A549 (cell line): ENCODE measurements at regions not wholly inside any gene's neighbourhood (a gene's known extent, or its start where the extent isn't known, plus 50 kb on each side); places are given as distances from the start of the nearest gene placed in this dataset.

Experiments used
- ATAC-seq, 2 experiments: fragments of 200-7000 bp in 1 of 2; fragments of >200 bp in 1 of 2; cut with Nextera tagmentation in 1 of 2; cut with Tn5 transposase in 1 of 2; 3 replicates each; pipeline versions ENCODE4 v1.8.0 to v1.9.1; 2018 to 2020; ENCODE audit warnings: mild to moderate bottlenecking in 1 of 2, moderate library complexity in 1 of 2
- CTCF ChIA-PET: fragments of 300-600 bp; sonication (Branson Sonifier 250); formaldehyde crosslinking; extraction: SDS; loops from one replicate; lab custom pipeline; 2021; ENCODE audit warnings: antibody characterized with exemption, inconsistent platforms; lab: Yijun Ruan, JAX
- POLR2A ChIA-PET: fragments of 350-600 bp; formaldehyde crosslinking; extraction: SDS; loops from one replicate; lab custom pipeline; 2021; ENCODE audit warnings: antibody characterized with exemption, inconsistent platforms; lab: Yijun Ruan, JAX
- DNase-seq, 2 experiments: peaks; one replicate each; pipeline versions ENCODE4 v3.0.0 to v3.0.0-alpha.2; 2011 to 2016; ENCODE audit warnings: low read depth in 1 of 2, low spot score in 1 of 2
- FAIRE-seq: peaks from 2 replicates; lab custom pipeline; 2011; peaks lifted over from hg19 to GRCh38; lab: Jason Lieb, UNC
- H3K27ac ChIP-seq, 2 experiments: fragments of >200 bp; sonication (Bioruptor Twin); formaldehyde crosslinking; 3 replicates each; pipeline ENCODE4 v1.5.1; 2016 to 2017
- H3K4me1 ChIP-seq: fragments of >200 bp; sonication (Bioruptor Twin); formaldehyde crosslinking; 3 replicates; pipeline ENCODE4 v1.6.1; 2016
- H3K4me2 ChIP-seq: fragments of >200 bp; sonication (Bioruptor Twin); formaldehyde crosslinking; 3 replicates; pipeline ENCODE4 v1.6.1; 2016
- H3K4me3 ChIP-seq: fragments of >200 bp; sonication (Bioruptor Twin); formaldehyde crosslinking; 3 replicates; pipeline ENCODE4 v1.5.1; 2016
- H3K9me3 ChIP-seq: fragments of >200 bp; sonication (Bioruptor Twin); formaldehyde crosslinking; 3 replicates; pipeline ENCODE4 v1.6.1; 2016
- BHLHE40 ChIP-seq: IDR thresholded peaks from 2 replicates; pipeline ENCODE4 v1.6.1; 2012; ENCODE audit warnings: low read depth, low read length, inconsistent platforms
- CBX8 ChIP-seq: fragments of 200-600 bp; sonication (generic); IDR thresholded peaks from 2 replicates; pipeline ENCODE4 v1.6.1; 2016
- CHD2 ChIP-seq: fragments of 150-350 bp; IDR thresholded peaks from 2 replicates; pipeline ENCODE4 v1.6.1; 2014; ENCODE audit warnings: low read length; ENCODE audit not compliant: partially characterized antibody
- EP300 ChIP-seq, 2 experiments: fragments of >200 bp; sonication (Bioruptor Twin); formaldehyde crosslinking; IDR thresholded peaks; 2 replicates in 1 of 2; 3 replicates in 1 of 2; pipeline ENCODE4 v1.6.1; 2016 to 2017
- ESRRA ChIP-seq: fragments of 150-350 bp; IDR thresholded peaks from 2 replicates; pipeline ENCODE4 v1.6.1; 2014; ENCODE audit warnings: mild to moderate bottlenecking, low read length, borderline replicate concordance
- GATA3 ChIP-seq: IDR thresholded peaks from 2 replicates; pipeline ENCODE4 v1.6.1; 2012; ENCODE audit warnings: borderline replicate concordance
- HOXB13 ChIP-seq: fragments of 250-450 bp; sonication (Bioruptor Pico); IDR thresholded peaks from 2 replicates; pipeline ENCODE4 v1.5.0; 2020; ENCODE audit warnings: low read depth, mild to moderate bottlenecking, moderate library complexity
- JUN ChIP-seq, 2 experiments: fragments of >200 bp; sonication (Bioruptor Twin); formaldehyde crosslinking; IDR thresholded peaks; 2 replicates in 1 of 2; 3 replicates in 1 of 2; pipeline ENCODE4 v1.6.1; 2016 to 2017
- MAZ ChIP-seq: fragments of 150-350 bp; IDR thresholded peaks from 2 replicates; pipeline ENCODE4 v1.6.1; 2014; ENCODE audit warnings: antibody characterized with exemption, low read depth, low read length, borderline replicate concordance
- NPAS2 ChIP-seq: fragments of 250-450 bp; sonication (Bioruptor Pico); IDR thresholded peaks from 2 replicates; pipeline ENCODE4 v1.8.0; 2022; ENCODE audit warnings: mild to moderate bottlenecking, moderate library complexity, borderline replicate concordance
- POLR2A ChIP-seq: IDR thresholded peaks from 2 replicates; pipeline ENCODE4 v1.6.1; 2012; ENCODE audit warnings: mild to moderate bottlenecking, low read length
- RAD21 ChIP-seq, 2 experiments: fragments of >200 bp in 1 of 2; sonication (Bioruptor Twin) in 1 of 2; formaldehyde crosslinking in 1 of 2; IDR thresholded peaks in 1 of 2; conservative IDR thresholded peaks in 1 of 2; 2 replicates in 1 of 2; 3 replicates in 1 of 2; pipeline ENCODE4 v1.6.1; 2012 to 2018; ENCODE audit warnings: inconsistent platforms in 1 of 2
- RCOR1 ChIP-seq: fragments of 150-350 bp; IDR thresholded peaks from 2 replicates; pipeline ENCODE4 v1.6.1; 2014; ENCODE audit warnings: antibody characterized with exemption, low read length, low read depth
- RNF2 ChIP-seq: fragments of 200-600 bp; sonication (generic); IDR thresholded peaks from 2 replicates; pipeline ENCODE4 v1.6.1; 2016; ENCODE audit warnings: low read depth, mild to moderate bottlenecking, antibody characterized with exemption, moderate library complexity, borderline replicate concordance
- SMC3 ChIP-seq: fragments of >200 bp; sonication (Bioruptor Twin); formaldehyde crosslinking; IDR thresholded peaks from 3 replicates; pipeline ENCODE4 v1.6.1; 2018; ENCODE audit warnings: inconsistent platforms
- TFCP2L1 ChIP-seq: fragments of 250-450 bp; sonication (Bioruptor Pico); IDR thresholded peaks from 2 replicates; pipeline ENCODE4 v1.5.0; 2021; ENCODE audit warnings: mild to moderate bottlenecking
- ZFP36 ChIP-seq: fragments of 450-650 bp; IDR thresholded peaks from 2 replicates; pipeline ENCODE4 v1.6.1; 2014; ENCODE audit warnings: borderline replicate concordance; ENCODE audit not compliant: partially characterized antibody
- ZSCAN20 ChIP-seq: fragments of 250-450 bp; sonication (Bioruptor Pico); IDR thresholded peaks from 2 replicates; pipeline ENCODE4 v1.8.0; 2022; ENCODE audit warnings: mild to moderate bottlenecking, moderate library complexity
- WGBS: methylation state at CpG from one replicate; pipeline ENCODE4 v1.1.6; 2017; ENCODE audit errors: missing lambda C conversion rate; 5-methylcytosine and 5-hydroxymethylcytosine counted together
- TF ChIP-seq, protein P1 (sequence below): fragments of 250-450 bp; sonication (Bioruptor Pico); IDR thresholded peaks from 2 replicates; pipeline ENCODE4 v1.5.0; 2020; ENCODE audit warnings: low read depth, mild to moderate bottlenecking, moderate library complexity
- TF ChIP-seq, protein P2 (sequence below): fragments of 450-650 bp; IDR thresholded peaks from 2 replicates; pipeline ENCODE4 v1.6.1; 2014; ENCODE audit warnings: antibody characterized with exemption

DNA sequence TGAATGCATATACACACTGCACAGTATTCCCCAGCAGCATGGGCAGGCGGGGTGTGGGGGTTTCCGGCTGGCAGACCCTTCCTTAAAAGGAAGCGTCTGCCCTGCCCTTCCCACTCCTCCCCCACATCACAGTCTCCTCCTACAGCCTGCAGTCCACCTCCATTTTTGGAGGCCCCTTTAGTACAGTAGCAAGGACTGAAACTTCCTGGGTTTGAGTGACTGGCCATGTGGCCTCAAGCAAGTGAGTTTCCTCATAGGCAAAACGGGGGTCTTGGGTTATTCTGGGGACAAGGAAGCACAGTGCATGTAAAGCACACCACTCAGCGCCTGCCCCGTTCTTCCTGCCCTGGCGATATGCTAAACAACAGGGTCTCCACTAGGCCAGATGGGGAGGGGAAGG, 62.1 kb upstream of the COL13A1 start:
- no peak overlapping the region for H3K4me2 ChIP-seq
- FAIRE-seq (no peak), DNase-seq (no peak), ATAC-seq (no peak)
- H3K27ac ChIP-seq, result no peak overlapping the region
- TF ChIP-seq EP300 (IDR thresholded peaks at IDR 0.05) (no peak), ESRRA (no peak)
- 71% methylated on average over 7 of the region's 7 CpGs for WGBS
- H3K4me1 ChIP-seq, result peaks cover 3% of the 10 kb centered on the region
- no peaks in the 10 kb centered on the region for H3K9me3 ChIP-seq
- CTCF ChIA-PET, result interaction anchor here (0.9 to 1.4 kb wide), 4 partner anchors 12 to 61 kb away, joined by 3 to 5 read pairs (median 4); no protein-coding TSS in a partner anchor
- POLR2A ChIA-PET, result no interaction called here
- H3K4me3 ChIP-seq, result no peak overlapping the region

DNA sequence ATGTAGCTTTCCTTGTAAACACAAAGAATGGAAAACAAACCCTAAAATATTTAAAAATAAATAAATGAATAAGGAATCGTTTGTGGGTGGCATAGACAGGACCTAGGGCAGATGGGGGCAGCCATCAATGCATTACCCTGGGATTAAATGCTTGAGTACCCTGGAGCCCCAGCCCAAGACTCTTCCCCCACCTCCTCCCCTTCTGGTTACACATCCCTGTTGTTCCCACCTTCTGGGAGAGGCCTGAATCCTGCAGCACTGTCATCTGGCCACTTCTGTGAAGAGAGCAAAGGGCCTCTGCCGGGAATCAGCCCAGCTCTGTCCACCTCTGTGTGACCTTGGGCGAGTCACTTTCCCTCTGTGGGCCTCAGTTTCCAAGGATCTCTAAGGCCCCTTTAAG, 61.6 kb upstream of the COL13A1 start:
- H3K4me3 ChIP-seq, result no peak overlapping the region
- FAIRE-seq, result no peak
- no peak overlapping the region for H3K27ac ChIP-seq
- H3K4me2 ChIP-seq, result no peak overlapping the region
- no peak for ATAC-seq
- H3K9me3 ChIP-seq, result no peaks in the 10 kb centered on the region
- H3K4me1 ChIP-seq, result no peaks in the 10 kb centered on the region; the same call in 2 of the 3 replicates
- no peak for TF ChIP-seq JUN (IDR thresholded peaks at IDR 0.05)
- TF ChIP-seq BHLHE40, result no peak
- TF ChIP-seq RAD21 (conservative IDR thresholded peaks at IDR 0.05 in 1 of 2, IDR thresholded peaks at IDR 0.05 in 1 of 2), result no peak
- TF ChIP-seq HOXB13 (CRISPR knock-in tag), result no peak
- no peak for TF ChIP-seq CHD2
- no peak for TF ChIP-seq RCOR1
- no peak for TF ChIP-seq MAZ
- TF ChIP-seq GATA3, result no peak
- TF ChIP-seq NPAS2 (CRISPR knock-in tag), result no peak
- TF ChIP-seq, protein P1, sequence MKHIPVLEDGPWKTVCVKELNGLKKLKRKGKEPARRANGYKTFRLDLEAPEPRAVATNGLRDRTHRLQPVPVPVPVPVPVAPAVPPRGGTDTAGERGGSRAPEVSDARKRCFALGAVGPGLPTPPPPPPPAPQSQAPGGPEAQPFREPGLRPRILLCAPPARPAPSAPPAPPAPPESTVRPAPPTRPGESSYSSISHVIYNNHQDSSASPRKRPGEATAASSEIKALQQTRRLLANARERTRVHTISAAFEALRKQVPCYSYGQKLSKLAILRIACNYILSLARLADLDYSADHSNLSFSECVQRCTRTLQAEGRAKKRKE (CRISPR knock-in tag), result no peak
- TF ChIP-seq ESRRA, result no peak
- no peak for TF ChIP-seq ZFP36
- no peak for TF ChIP-seq RNF2
- 46% methylated on average over 3 of the region's 3 CpGs for WGBS
- ChIA-PET POLR2A (no interaction called here), CTCF (interaction anchor here (0.9 to 1.4 kb wide), 4 partner anchors 11 to 60 kb away, joined by 3 to 5 read pairs (median 4); no protein-coding TSS in a partner anchor)
- no peak for DNase-seq

DNA sequence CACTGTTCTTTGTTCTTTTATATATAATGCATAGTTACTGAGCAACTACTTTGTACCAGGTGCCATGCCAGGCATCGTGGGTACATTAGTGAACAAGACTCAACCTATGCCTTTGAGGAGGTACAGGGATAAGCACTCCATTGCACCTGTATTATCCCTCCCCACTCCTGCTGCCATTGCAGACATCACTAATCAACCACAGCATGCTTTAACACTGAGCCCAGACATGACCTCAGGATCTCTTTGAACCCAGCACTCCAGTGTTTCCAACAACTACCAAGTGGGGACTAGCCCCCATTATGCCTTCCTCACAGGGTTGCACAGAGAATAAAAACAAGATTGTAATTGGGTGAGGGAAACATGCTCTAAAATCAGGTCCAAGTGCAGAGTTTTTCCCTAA, 60.5 kb upstream of the COL13A1 start:
- ChIA-PET POLR2A (no interaction called here), CTCF (no interaction called here)

More for the DNA sequence above, 60.5 kb upstream of the COL13A1 start:
- FAIRE-seq, result no peak
- Histone ChIP-seq H3K27ac (no peak overlapping the region), H3K4me2 (no peak overlapping the region), H3K4me1 (no peaks in the 10 kb centered on the region), H3K4me3 (no peak overlapping the region), H3K9me3 (no peaks in the 10 kb centered on the region)
- TF ChIP-seq BHLHE40 (no peak), SMC3 (no peak), RAD21 (conservative IDR thresholded peaks at IDR 0.05 in 1 of 2, IDR thresholded peaks at IDR 0.05 in 1 of 2) (no peak), POLR2A (no peak), TFCP2L1 (CRISPR knock-in tag) (no peak), ZSCAN20 (no peak), CBX8 (no peak)
- TF ChIP-seq, protein P2, sequence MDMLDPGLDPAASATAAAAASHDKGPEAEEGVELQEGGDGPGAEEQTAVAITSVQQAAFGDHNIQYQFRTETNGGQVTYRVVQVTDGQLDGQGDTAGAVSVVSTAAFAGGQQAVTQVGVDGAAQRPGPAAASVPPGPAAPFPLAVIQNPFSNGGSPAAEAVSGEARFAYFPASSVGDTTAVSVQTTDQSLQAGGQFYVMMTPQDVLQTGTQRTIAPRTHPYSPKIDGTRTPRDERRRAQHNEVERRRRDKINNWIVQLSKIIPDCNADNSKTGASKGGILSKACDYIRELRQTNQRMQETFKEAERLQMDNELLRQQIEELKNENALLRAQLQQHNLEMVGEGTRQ, result no peak
- DNase-seq, result no peak
- 13% methylated on average over 1 of the region's 1 CpG for WGBS
- no peak for ATAC-seq
